ENCODE measurements at regions not wholly inside any gene's neighbourhood (a gene's known extent, or its start where the extent isn't known, plus 50 kb on each side); places are given as distances from the start of the nearest gene placed in this dataset.

DNA sequence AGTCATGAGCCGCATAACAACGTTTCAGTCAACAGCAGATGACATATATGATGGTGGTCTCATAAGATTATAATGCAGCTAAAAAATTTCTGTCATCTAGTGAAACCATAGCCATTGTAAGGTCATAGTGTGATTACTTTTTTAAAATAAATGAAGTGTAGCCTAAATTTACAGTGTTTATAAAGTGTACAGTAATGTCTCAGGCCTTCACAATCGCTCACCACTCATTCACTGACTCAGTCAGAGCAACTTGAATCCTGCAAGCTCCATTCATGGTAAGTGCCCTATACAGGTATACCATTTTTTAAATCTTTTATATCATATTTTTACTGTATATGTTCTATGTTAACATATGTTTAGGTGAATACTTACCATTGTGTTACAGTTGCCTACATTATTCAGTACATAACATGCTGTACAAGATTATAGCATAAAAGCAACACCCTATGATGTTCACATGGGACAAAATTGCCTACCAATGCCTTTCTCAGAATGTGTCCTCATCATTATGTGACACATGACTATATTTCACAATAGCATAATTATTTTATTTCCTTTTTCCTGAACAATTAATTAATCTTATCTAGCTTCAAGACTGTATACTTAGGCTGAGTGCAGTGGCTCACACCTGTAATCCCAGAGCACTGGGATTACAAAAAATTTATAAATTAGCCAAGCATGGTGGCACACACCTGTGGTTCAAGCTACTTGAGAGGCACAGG lies 1115.9 kb upstream of the ZEB2 start:
- DNase-seq, result no peak

DNA sequence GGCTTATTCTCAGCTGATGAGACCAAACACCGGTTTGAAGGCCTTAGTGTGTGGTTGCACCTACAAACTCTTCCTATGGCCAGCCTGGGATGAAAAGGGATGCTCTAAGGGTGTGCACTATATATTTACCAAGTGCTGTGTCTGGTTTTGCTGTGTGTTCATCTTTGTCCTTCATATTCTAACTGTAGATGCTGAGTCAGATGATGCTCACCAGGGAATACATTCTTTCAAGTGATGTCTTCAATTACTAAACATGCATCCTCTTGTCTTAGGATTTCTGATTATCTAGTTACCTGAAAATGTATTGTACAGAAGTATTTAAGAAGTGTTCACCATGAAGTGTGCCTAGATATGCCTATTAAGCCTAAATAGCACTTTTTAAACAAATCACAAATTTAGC lies 1111.6 kb upstream of the ZEB2 start:
- DNase-seq, result no peak

DNA sequence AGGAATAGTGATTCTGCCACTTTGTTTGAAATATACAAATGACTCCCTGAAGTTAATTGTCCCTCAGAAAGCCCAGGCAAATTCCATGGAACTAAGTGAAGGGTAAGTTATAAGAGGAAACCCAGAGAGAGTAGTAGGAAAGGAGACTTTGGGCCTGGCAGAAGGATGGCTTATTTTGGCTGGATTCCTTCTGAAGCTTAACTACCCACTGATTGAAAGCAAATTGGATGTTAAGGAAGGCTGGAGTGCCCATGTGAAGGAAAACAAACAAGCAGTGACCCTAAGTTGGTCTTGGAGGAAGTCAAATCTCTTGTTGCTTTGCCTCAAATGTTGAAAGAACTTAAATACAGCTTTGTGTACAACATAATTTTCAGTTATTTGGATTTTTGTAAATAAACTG lies 1106.4 kb upstream of the ZEB2 start:
- DNase-seq, result no peak

DNA sequence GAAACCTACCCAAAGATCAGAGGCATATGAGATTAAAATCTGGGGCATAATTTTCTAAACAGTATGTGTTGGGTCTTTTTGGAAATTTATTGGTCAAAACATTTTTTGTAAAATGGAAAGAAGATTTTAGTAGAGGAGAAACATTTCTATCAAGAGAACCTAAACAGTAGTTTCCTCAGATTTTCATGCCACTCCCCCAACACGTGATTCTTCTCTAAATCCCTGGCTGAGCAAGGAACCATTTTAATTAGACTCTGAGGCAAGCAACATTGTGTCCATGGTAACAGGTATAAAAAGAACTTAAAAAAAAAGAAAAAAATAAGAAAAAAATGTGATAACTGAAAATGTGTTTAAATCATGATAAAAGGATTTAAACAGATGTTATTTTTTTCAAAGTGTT lies 1105.2 kb upstream of the ZEB2 start:
- DNase-seq, result no peak

DNA sequence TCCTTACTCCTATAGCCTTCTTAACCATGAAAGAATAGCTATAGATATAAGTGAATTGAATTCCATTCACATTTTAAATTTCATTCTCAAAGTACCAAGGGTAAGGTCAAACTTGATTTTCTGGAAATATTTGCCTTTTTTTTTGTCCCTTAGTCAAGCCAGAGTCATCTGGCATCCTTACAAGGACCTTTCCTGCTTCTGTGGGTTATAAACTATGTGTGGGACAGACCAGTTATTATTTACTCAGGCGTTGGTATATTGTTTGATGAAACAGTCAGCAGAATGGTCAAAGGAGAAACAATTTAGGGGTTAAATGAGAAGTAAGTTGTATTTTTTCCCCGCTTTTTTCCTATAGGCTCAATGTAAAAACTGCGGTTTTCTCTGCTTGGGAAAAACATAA lies 1103.2 kb upstream of the ZEB2 start:
- no peak for DNase-seq

DNA sequence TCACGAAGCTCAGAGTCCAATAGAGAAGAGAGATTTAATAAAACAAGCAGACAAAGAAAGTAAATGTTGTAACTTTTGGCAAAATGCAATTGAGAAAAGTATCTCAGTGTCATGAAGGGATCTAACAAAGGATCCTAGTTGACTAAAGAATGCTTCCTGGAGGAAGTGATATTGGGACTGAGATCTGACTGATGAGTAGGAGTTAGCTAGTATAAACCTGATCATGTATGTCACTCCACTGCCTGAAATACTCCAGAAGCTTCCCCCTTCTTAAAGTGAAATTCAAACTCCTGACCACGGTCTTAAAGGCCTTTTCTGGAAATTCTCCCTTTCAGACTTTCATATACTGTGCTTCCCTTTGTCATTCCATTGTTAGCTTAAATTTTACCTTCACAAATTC lies 1102.4 kb upstream of the ZEB2 start:
- DNase-seq, result no peak

DNA sequence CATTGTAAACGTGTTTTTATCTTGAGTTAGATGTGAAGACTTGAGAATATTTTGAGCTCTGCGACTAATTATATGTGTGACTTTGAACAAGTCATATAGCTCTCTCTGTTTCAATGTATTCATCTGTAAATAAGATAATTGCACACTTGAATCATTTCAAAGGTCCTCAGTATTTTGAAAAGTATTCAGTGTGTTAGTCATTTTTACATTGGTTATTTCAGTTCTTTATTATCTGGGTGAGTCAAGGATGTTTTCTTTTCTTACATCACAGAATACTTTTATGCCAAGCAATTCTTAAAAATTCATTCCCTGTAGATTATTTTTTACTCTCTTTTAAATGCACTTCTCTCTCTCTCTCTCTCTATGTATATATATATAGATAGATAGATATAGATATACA lies 1098.0 kb upstream of the ZEB2 start:
- no peak for DNase-seq

DNA sequence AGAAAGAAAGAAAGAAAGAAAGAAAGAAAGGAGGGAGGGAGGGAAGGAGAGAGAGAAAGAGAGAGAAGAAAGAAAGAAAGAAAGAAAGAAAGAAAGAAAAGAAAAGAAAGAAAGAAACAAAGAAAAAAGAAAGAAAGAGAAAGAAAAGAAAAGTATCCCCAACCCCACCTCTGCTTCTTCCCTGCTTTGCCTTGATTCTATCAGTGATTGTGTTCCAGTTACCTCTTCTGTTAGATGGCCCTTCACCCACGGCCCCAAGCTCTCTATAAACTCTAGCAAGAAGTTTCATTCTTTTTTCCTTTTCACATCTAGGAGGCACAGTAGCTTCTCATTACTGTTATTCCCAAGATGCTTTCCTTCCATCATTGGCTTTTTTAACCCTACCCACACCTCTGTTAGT lies 1097.5 kb upstream of the ZEB2 start:
- no peak for DNase-seq

DNA sequence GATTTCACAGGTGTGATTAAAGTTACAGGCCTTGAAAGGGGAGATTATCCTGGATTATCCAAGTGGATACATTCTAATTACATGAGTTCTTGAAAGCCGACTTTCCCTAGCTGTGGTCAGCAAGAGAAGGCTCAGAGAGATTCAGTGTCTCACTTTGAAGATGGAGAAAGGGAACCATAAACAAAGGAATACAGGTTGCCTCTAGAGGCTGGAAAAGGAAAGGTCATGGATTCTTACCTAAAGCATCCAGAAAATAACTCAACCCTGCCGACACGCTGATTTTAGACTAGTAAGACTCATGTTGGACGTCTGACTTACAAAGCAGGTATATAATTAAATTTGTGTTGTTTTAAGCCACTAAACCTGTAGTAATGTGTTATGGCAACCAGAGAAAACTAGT lies 1095.7 kb upstream of the ZEB2 start:
- DNase-seq, result no peak

DNA sequence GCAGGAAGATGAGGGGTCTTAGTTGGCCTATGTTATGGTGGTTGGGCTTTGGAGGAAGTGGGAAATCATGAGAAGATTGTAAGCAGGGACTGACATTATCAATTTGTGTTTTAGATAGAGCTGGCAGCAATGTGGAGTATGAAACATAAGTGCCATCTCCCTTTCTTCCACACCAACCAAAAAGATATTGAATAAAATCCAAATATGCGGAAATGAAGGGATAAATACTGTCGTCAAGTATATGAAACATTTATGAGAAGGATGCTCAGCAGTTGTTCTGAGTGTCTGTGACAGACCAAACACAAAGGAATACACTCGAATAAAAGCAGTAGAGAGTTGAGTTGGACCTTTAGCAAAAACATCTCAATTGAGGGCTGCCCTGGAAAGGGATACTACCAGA lies 1090.0 kb upstream of the ZEB2 start:
- DNase-seq, result no peak

DNA sequence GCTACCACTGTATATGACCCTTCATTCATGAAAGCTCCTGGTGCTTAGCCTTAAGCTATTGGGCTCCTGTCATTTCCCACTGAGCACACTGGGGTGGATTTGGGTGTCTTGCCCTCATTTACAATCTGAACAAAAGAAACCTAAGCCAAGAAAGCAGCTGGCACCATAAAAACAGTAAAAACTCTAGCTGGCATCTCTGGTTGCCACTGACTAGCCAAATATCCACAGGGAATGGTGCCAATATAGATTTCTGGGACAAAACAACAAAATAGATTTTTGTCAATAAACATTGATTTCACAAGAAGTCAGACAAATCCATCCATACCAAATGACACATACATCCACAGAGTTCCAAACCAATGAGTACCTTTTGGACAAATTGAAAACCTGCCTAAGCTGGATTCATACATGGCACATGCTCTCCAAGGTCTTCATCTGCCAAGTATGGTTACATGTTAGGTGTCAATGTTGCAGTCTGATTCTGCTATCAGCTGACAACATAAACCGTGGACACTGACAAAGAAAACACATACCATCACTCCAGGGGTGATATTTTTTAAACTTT lies 1081.5 kb upstream of the ZEB2 start:
- no peak for DNase-seq

DNA sequence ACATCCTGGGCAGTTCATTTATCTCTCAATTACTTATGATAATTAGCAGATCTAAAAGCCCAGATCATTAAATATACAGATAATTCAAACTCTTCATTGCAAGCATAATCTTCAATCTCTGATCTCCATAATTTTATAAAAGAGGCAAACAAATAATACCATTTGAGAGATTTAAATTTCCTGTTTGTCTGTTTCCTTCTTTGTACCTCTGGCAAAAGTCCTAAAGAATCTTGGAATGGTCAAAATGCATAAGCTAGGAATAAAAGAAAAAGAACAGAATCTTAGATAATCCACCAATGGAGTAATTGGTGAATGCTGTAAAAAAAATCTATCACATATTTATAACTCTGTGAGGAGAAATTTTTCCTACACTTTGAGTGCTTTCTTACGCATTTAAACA lies 1080.9 kb upstream of the ZEB2 start:
- no peak for DNase-seq

DNA sequence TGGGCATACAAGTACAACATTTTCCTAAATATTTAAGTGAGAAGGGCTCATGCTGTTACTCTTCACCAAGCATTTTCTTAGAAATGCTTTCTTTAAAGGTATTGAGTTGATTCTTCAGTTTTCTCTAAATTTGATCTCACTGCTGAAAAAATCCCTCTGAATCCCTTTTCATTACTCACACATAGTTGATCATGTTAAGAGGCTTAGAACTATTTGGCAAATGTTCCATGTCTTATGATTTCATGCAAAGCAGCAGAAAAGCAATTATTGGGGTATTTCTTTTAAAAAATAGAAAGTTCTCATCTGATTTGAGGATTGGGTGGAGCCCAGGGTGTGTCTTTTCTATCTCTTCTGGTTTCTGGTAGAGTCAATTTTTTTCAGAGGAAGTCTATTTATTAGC lies 1079.8 kb upstream of the ZEB2 start:
- DNase-seq, result no peak

DNA sequence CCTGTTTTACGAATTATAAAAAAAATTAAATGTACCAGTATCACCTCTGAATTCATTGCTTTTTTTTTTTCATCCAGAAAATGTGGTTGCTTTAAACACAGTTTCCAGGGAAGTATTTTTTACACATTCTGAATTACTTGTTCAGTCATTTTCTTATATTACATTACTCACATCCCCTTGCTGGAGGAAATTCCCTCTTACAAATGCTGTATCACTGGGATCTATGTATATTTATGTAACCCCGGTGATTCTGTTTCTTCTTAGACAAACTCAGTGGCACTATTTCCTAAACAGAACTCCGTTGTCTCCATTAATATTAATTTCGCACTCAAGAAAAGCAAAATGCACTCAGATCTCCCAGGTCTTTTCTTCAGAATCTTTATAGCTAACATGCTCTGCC lies 1078.5 kb upstream of the ZEB2 start:
- no peak for DNase-seq

DNA sequence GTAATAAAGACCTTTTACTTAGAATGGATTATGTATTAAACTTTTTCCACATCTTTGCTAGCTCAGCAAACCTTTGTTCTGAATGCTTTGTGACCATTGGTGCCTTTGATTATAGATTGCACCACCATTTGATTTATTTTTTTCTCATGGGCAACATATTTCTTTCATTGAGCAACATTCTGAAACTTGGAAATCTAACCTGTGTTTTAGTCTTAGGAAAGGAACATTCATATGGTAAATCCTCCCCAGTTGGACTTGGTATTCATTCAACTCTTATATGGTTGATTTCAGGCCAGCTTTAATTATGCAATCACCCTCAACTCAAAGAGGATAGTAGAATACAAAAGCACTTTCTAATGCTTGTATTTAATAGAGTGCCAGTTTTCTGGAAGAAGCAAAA lies 1077.9 kb upstream of the ZEB2 start:
- DNase-seq, result no peak

DNA sequence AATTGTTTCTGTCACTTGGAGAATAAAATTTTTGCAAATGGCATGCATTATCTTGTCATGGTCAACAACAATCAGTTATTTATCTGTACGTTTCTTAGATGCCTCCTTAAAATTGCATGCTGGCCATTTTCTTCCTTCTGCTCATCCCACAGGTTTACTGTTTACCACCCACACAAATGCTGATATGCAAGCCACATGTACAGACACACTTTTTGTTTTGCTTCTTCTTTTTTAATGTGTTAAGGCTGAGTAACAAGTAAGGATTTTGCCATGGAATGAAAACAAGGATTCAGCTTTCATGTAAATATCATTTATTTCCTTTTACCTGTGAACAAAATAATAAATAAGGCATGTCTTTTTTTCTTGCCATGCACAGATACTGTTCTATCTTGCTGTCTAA lies 1077.1 kb upstream of the ZEB2 start:
- no peak for DNase-seq

DNA sequence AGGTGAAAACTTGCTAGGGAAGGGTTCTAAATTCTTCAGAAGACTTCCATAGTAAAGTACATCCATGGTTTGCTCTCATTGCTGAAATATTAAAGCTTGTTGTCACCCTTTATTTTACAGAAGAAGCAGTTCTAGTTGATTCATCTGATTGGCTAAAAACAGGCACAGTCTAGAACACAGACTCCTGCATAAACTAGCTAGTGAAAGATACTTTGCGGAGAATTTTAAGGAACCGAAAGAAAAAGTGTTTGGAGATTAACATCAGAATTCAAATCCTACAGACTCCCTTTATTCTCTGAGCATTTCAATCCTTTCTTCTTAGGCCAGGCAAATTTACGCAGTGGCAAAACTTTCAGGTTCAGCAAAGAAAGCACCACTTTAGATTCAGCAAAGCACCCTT lies 1076.5 kb upstream of the ZEB2 start:
- DNase-seq, result no peak

DNA sequence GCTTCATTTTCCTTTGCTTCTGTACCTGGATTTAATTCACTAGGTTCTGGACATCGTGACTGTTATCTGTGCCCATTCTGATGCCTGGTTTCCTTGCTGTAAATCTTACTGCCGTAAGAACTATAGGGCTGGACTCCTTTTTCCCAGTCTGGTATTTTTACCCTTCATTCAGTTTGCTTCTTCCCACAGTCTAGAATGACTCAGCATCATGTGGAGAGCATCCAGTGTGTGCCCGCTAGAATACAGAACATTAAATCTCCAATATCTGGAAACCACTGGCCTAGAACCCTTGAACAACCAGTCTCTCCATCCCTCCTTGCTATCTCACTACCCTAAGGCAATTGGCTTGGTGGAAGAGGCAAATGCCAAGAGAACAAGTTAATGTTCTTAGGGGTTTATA lies 1075.4 kb upstream of the ZEB2 start:
- DNase-seq, result no peak

DNA sequence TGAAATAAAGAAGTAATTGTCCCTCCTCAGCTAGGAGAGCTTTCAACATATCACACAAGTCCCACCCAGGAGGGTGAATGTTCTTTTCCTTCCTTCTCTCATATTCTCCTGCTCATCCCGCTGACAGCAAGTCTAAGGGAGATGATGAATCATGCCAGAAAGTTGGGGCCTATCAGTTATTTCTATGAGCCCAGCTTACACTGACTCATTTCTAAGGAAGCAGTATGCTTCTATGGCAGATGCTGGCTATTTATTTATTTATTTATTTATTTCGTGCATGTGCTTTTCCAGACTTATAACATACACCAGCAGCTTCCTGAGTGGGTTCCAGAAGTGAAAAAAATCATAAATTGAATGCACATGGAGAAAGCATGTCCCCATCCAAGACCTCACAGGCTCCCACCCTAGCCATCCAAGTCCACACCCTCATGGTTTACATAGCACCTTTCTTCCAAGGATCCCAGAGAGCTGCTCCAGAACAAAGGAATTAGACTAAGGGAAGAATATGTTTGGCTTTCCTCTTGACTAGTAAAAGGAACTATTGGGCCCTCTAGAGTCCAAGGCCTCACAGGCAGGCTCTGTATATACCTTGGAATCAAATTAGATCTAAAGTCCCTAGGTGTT lies 1074.2 kb upstream of the ZEB2 start:
- DNase-seq, result peak in 1 of 2 donors; percentile 1

DNA sequence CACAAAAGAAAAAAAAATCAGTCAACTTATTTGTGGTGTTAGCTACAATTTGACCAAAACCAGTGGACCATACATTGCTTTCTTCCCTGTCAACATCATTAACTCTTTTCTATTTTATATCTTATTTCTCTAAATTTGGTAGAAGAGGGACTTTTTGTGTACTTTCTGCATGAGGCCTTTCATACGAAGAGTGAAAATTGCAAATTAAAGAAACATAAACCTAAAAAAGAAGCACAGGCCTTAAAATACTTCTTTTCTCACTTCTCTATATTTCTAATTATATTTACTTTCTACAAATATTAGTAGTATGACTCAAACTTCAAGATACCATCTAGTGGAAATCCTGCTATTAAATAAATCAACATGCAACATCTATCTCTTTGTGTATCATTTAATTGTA lies 1073.4 kb upstream of the ZEB2 start:
- no peak for DNase-seq

DNA sequence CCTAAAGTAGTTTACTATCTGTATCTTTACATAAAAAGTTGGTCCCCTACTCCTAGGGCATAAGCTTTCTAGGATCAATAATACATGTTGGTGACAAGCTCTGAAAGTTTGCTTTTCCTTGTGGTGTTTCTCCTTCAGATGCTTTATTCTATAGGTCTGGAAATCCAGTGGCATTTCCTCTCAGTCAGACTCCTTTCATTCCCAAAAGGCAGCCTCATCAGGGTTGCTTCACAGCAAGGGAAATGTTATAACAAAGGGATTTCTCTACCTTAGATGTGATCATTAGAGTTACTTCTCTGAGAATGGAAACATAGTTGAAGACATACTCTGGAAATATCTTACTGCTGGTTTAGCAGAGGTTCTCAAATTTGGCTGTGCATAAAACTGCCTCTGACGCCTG lies 1072.4 kb upstream of the ZEB2 start:
- no peak for DNase-seq

DNA sequence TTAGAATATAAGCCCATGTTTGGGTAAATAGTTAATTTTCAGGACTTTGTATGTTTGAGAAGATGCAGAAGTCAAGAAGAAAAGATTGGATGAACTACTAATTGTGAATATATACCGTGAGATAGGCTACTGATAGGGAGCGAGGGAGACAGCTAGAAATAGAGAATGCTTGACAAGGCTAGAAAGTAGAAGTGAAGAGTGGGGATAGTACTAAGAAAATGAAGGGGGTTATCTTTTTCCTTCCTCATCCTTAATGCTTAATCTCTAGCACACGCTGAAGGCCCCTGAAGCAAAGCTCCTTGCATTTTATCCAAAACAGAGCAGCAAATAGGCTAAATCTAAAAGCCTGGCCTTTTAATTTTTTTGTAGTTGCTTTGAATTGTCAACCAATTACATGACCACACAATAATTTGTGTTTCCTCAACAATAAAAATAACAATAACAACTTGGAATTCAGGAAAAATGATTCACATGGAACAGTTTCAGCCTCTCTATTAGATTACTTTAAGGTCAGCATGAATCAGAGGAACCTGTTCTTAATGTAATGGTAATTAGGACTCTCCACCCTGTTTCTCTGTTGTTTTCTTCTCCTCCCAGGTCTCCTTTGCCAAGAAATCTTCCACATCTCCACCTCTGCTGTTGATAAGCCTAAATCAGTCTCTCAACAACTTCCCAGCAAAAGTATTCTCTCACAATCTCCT lies 1071.3 kb upstream of the ZEB2 start:
- no peak for DNase-seq

DNA sequence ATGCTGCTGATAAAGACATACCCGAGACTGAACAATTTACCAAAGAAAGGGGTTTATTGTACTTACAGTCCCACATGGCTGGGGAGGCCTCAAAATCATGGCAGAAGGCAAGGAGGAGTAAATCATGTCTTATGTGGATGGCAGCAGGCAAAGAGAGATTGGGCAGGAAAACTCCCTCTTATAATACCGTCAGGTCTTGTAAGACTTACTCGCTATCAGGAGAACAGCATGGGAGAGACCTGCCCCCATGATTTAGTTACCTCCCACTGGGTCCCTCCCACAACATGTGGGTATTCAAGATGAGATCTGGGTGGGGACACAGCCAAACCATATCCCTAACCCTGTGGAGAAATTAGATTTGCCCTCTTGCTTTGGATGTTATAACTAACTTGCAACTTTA lies 1068.0 kb upstream of the ZEB2 start:
- DNase-seq, result no peak

DNA sequence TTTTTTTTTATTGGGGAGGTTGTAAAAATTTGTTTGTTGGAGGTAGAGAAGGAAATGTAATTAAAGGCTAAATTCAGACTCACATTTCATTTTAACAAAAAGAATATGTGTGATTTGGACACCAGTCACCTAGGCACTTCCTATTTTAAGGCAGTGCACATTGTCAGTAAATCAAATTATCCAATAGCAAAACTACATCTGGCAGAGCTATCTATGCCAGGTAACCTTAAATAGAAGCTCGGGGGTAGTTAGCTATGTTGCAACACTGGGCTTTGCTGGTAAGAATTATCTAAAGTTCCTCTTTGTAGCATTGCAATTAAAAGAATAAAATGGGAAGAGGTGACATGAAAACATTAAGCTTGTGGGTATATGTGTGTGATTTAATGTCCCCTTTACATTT lies 1064.4 kb upstream of the ZEB2 start:
- no peak for DNase-seq
